ENCODE measurements at regions not wholly inside any gene's neighbourhood (a gene's known extent, or its start where the extent isn't known, plus 50 kb on each side); places are given as distances from the start of the nearest gene placed in this dataset.
A peak's percentile ranks its signal among the peaks of the same experiment; 100 is the strongest.

DNA sequence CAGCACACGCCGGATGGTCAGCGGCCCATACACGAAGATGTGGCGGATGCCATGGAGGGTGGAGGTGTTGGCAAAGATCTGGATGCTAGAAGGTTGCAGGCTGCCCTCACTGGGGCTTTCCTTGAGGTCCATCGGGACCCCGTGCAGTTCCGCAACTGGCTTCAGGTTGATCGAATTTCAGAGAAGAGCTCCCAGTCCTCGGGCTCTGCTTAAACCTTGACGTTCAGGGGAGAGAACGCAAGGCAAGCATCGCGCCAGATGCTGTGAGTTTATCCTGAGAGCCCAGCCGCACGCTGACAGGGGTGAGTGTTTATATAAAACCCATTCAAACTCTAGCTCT, 98.7 kb upstream of the CCL2 start:
- no peak for DNase-seq

DNA sequence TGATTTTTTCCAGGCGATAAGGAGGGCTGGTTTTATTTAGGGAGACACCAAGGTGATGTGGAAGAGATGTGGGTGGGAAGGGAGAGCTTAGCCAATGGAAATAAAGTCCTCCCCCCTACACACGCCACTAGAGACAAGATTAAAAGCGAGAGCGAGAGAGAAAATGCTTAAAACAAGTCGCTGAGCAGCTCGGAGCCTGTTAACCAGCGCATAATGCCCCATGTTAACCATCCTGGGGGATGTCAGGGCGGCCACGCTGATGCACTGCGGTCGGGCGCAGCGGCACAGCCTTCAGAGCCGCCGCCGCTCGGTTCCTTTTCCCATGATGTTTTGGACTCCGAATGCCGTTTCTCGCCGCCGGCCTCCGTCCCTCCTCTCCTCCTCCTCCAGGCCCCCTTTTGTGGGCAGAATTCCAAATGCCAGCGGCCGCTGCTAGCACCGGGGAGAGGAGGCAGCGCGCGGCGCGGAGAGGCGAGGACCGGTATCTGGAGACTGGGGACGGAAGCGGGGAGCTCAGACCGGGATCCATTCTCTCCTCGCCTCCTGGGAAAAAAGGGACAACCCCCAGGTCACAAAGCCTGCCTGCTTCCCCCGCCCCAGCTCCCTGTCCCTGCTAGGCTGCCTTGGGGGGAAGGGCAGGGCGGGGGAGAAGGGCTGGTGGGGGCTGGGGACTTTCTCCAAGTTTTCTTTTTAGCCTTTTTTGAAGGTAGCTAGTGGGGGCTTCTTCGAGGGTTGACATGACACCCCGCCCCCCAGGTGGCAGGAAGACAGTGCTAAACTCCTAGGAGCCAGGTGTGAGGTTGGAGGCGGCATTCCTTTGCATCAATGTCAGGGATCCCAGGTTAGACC, 98.1 kb upstream of the CCL2 start:
- no peak for DNase-seq

DNA sequence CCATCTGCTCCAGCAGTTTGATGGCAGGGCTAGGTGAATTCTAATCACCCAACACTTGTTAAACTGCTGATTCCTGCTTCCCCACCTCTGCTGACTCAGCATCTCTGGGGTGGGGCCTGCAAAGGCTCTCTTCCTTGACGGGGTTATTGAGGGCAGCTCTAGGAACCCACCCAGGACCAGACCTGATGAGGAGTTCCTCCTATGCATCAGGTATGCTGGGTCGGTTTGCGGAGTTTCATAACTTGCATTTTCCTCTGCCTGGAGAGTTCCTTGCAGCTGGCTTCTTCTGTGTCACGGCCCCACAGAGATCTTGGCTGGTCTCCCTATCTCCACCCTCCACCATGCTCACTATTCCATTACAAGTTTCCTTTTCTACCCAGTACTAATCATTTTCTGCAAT, 93.4 kb upstream of the CCL2 start:
- no peak for DNase-seq

DNA sequence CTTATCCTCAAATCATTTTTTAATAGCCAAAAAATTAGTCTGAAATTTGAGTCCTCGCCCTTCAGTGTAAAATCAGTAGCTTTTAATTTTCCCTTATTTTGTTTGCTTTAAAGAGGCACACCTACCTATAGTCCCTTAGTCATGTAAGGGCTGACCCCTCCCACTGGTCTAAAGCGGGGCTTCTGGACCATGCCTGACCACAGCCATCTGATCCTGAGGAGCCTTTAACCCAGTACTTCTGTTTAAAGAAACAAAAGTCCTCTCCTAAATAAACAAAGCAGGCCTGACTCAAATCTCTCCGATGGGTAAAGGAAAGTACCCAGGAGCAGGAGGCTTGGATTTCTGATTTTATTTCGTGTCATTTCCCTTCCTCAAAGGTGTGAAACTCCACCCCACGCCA, 92.0 kb upstream of the CCL2 start:
- DNase-seq, result no peak

DNA sequence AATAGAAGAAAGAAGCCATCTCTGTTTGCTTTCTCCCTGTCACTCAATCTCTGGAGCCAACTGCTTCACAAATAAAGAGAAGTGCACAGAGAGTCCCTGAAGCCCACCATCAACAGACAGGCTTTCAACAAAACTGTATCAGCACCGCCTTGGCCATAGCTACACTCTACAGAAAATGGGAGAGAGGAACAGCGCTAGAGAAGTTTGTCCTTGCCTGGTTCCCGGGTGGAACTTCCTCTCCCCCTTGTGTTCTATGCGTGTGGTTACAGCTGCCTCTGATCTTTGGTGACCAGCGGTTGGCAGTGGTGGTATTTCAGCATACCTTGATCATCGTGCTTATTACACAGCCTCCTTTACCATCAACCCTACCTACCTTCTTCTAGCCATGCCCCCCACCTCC, 91.4 kb upstream of the CCL2 start:
- no peak for DNase-seq

DNA sequence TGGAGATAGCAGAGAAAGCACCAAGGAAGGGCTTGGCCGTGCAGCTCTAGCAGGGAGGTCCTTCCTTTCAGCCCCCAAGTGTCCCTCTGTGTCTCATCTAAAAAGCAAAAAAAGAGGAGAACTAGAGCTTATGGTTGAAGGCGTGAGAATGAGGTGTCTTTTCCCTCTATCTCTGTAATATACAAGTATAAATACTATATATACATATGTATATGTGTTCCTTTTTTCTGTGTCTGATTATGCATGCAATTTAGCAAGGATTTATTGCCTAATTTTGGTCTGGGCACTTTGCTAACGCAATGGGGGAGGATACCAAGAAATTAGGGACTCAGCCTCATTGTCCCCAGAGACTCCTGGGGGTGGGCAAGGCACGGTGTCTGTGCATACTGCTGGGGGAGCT, 90.2 kb upstream of the CCL2 start:
- no peak for DNase-seq

DNA sequence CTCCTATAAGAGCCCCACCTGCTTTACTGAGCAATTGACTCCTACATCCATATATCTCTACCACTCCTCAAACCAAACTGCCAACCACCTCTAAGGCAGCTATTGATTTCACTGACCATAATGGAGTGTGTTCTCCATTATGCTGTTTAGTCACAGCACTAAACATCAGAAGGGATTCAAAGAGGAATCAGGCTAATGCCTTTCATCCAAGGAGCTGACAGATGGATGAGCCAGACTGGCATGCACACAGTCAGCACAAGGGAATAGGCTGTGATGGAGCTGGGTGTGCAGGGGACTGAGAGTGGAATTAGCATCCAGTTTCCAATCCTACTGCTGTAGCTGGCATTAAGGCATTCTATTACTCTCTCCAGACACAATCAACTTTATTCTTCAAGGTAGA, 88.7 kb upstream of the CCL2 start:
- DNase-seq, result no peak

DNA sequence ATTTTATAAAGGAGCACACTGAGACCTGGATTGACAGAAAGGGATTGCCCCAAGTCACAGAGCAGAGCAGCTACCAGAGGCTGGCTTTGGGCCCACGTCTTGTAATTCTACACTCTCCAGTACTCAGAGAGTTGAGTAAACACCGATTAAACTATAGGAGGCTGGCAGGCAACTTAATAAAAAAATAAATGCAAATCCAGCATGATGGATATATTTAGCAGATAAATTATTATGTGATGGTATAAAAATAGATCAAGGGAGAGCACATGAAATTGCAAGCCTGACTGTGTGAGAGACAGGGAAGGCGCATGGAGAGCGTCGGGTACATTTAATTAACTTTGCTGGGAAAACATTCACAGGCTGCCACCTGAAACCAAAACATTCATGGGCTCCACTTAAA, 87.7 kb upstream of the CCL2 start:
- DNase-seq, result no peak

DNA sequence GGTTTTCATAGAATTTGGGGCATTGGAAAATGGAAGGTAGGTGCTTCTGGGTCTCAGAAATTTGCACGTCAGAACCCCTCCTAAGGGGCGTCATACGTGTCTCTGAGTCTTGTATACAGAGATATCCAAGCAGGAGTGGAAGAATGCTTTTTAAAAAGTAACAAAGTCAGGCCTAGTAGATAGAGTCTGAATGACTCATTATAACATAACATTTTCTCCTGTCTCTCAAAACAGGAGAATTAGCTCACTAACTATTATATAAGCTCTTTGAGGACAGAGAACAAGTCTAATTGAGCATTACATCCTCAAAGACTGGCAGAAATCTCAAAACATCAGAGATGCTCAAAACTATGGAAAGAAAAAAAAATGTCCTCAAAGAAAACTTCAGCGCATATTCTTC, 86.1 kb upstream of the CCL2 start:
- no peak for DNase-seq

DNA sequence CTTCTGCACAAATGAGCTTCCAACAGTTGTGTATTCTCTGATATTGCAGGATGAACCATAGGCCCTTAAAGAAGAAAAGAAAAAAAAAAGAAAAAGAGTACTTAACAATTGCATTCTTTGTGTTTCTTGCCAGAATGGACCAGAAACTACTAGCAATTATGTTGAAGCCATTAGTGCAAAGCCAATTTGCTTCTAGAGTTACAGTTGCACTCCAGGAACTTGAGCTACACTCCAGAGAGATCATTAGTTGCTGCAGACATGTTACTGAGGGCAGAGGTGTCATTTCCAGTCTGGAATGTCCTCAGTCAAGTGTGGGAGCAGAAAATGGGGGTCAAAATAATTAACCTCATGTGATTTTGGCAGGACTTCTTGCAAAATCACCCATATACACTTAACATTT, 85.6 kb upstream of the CCL2 start:
- DNase-seq, result no peak

DNA sequence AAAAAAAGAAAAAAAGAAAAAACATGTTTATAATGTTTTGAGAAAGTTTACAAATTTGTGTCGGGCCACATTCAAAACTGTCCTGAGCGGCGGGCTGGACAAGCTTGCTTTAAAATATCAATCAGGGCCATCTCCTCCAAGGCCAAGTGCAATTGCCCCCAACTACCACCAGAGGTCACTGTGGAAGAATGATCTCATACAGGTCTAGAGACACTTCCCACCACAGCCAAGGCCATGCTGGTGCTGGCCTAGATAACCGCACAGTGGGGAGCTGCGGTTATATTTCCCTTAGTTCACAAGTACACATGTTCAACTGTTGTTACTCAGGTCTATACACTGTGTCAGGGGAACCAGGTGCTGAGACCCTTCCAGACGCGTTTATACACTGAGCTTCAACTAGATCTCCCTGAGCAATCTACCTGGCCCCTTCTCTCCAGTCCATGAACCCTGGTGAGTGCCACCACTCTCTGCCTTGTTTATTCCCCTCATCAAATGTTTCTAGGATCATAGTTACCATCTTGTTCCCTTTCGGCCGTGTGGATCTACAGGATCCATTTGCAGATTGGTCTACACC, 83.8 kb upstream of the CCL2 start:
- DNase-seq, result peak; percentile 39 to 44

DNA sequence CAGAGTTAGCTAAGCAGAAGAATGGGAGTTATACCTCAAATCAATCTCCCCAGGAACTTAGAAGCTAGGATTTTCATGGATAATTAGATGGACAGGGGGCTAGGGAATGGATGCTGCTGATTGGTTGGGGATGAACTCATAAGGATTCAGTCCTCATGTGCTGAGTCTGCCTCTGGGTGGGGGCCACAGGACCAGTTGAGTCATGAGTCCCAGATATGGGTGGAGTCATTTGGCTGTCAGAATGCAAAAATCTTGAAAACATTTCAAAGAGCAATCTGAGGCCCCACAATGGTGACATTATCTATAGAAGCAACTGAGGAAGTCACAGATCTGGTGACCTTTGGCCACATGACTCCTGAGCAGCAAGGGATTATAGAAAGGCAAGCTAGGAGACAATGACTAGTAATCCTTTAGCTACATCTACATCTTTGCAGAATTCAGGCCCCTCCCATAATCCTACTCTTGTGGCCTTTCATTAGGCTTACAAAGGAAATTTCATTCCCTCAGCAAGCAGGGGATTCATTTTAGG, 82.6 kb upstream of the CCL2 start:
- no peak for DNase-seq

DNA sequence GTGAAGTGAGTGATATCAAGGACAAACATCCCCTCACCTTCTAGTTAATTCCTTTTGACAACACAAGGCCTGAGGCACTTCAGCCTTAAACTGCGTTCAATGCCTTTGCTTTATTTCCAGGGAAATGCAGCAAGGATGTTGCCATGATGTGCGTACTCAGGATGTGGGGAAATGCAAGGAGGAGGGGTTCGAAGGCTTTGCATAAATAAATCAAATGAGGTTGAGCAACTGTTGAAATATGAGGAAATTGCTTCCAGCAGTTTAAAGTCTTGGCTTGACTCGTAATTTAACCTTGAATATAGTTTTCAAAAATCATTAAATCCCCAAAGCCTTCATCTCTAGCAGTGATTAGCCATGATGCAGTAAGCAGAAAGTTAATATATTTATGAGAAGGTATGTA, 81.8 kb upstream of the CCL2 start:
- DNase-seq, result no peak

DNA sequence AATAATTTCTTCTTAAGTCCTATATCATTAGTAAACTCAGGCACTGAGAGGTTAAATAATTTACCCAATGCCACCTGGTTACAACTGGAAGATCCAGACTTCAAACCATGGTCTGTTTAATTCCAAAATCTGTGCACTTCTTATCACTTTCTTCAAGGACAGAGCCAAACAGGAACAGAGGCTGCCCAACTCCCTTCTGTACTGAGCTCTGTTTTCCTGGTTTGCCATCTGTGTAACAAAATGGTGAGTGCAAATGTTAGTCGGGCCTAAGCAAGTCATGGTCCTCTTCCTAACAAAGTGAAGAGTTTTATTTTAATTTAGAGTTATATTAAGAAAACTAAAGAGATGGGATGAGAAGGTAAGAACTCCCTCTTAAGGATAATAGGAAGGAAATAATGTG, 80.6 kb upstream of the CCL2 start:
- DNase-seq, result no peak

DNA sequence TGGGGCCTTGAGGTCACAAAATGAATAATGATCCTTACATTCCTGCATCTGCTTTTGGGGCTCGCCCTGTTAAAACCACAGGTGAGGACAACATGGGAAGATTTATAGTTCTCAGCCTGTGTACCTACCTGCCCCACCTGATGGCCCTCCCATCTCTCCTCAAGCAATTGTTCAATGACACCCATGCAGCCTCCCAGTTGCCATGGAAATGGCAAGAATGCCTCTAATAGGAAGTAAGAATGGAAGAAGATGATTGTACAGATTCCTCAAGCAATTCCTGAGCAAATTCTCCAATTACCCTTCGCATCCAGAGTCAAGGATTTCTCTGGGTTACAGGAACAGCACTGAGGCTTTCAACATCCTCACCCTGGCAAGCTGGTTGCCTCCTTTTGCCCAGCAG, 78.6 kb upstream of the CCL2 start:
- no peak for DNase-seq

DNA sequence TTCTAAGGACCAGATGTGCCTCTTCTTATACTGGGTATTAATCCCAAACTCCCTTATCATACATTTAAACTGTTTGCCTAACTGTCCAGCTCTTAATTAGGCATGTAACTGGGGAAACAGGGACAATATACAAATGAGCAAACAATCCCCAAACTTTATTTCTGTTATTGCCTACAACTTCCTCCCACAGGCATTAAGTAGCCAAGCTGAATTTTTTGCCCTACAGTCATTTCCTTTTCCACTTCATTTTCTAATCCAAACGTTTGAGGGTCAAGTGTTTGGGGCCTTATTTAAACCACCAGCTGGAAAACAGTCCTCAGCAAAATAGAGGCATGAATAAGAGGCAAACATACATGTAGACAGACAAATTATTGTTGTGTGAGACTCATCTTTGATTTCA, 77.4 kb upstream of the CCL2 start:
- no peak for DNase-seq

DNA sequence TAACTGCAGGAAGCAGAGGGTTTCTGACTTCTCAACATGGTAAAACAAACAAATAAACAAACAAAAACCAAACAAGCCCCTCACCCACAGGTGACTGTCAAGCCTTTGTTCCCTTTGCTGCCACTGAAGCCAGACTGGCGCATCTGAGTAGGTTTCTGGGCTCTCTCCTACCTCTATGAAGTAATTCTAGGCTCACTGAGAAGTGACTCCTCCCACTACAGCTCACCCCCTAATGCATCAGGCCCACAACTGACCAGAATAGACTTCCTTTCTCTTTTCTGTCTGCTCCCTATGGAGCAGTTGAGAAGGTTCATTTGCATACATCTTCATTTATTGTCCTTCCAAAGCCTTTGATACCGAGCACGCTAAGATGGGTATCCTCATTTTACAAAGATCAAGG, 77.0 kb upstream of the CCL2 start:
- no peak for DNase-seq

DNA sequence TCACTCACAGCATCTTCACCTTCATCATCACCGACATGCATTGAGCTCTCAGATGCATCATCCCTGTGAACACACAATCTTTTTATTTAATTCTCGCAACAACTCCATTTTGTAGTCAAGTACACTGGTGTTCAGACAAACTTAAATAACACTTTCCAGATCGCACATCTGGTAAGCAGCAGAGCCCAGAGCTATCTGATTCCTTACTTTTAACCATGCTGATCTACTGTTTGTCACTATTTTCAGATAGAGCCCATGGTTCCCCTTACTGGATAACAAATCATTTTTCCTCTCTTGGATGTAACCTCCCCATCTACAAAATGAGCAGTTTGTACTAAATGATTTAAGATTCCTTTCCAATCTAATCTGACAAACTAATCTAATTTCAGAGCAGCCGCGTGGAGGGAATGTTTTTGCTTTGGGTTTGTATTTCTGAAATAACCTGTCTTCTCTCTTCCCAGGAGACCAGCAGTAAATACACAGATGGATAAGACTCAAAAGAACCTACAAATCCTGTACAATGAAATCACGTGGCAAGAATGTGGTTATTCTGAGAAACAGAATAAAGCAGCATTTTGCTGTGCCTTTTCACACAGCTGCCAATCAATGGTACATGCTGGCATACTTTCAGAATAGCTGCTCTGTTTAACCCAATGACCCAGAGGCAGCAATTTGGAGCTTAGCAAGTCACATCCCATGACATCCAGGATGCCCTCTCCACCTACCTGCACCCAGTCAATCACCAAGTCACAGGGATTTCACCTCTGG, 72.9 kb upstream of the CCL2 start:
- DNase-seq, result no peak

DNA sequence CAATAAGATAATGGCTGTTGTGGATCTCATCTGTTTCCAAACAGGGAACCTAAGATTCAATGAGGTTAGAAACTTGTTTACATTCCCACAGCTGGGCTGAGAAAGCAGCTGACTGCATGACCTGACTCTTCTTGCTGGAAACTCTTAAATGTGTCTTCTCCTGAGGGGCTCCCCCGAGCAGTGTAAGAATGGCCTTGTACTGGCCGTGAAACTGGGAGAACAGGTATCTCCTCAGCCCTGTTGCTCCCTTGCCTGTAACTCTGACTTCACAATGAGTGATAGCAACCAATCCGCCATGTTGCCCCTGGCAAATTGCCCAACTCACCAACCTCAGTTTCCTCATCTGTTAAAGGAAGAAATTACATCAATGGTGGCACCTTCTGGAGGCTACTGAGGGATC, 59.1 kb upstream of the CCL2 start:
- no peak for DNase-seq

DNA sequence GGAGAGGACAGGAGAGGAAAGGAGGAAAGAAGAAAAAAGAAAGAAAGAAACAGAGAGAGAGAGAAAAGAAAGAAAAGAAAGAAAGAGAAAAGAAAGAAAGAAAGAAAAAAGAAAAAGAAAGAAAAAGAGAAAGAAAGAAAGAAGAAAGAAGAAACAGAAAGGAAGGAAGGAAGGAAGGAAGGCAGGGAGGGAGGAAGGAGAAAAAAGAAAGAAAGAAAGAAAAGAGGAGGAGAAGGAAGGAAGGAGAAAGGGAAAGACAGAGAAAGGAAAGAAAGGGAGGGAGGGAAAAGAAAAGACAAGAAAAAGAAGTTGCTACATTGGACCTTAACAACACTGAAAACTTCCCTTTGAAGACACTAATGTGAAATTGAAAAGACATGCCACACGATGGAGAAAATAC, 56.6 kb upstream of the CCL2 start:
- no peak for DNase-seq

DNA sequence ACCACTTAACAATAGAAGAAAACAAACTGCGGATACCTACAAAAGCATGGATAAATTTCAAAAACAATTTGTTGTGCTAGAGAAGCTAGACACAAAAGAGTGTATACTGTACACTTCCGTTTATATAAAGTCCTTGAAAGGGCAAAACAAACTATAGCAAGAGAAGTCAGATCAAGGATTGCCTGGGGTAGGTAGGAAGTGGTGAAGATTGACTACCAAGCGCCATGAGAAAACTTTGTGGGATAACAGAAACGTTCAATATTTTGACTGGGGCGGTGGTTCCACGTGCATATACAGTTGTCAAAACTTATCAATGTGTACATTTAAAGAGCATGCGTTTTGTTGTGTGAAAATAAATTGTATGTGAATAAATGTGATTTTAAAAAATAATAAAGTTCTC, 55.6 kb upstream of the CCL2 start:
- no peak for DNase-seq

DNA sequence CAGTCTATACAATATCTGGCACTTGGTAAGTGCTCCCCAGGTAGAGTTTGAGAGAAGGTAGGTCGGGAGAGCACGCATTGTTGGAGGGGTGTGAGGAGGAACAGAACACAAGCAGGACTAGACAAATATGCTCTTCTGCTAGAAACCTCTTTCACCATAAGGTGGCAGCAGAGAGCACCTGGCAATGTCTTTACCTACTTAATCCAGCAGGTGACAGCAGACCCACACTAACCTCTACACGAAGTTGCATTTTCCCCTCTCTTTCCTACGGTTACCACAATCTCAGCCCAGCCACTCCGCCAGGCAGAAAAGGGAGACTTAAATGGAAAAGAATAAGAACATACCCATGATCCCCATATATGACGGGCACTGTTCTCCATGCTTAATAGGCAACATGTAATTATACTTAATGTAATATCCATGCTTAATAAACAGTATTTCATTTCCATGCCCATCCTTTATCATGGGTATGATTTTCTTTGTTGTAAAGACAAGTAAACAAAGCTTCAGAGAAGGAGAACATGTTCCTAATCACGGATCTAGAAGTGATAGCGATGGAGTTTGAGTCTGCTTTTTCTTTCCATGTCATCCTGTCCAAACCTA, 55.1 kb upstream of the CCL2 start:
- peak; percentile 71 to 76 for DNase-seq

DNA sequence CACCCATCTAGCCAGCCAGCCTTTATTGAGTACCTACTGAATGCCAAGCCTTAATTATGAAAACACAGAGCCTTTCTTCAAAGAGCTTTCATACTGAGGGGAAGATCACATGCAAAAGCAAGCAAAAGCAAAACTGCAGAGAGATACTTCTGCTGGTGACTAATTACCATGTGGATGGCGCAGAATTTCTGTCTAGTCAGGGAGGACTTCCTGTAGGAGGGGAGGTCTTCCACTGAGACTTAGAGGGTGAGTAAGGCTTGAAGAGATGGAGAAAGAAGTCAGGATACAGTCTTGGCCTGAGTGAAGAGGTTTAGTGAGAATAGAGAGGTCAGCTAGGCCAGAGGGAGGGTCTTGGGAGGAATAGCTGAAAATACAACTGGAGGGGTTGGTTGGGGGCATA, 53.9 kb upstream of the CCL2 start:
- no peak for DNase-seq

DNA sequence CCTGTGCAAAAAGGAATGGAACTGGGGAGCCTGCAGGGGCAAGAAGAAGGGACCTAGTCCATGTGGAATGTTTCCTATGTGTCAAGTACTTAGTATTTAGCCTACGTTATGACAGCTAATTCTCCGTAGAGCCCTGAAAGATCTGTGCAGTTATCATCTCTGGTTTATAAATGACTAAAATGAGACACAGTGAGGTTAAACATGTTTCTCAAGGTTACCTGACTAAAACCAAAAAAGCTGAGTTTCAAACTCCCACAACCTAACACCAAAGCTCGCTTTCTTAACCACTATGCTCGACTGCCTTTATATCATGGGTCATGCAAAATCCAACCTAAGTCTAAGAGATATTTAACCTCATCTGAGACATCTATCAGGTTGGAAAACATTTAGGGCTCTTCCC, 53.3 kb upstream of the CCL2 start:
- no peak for DNase-seq

All from stimulated activated CD4-positive, alpha-beta T cell treated with anti-CD3 and anti-CD28 coated beads, Interleukin-2, amount 100 ng/mL, for 48 hours (primary cell).